GM12864 (cell line): ENCODE measurements at regions not wholly inside any gene's neighbourhood (a gene's known extent, or its start where the extent isn't known, plus 50 kb on each side); places are given as distances from the start of the nearest gene placed in this dataset.
A peak's percentile ranks its signal among the peaks of the same experiment; 100 is the strongest.

ENCODE experiments used
- DNase-seq: peaks from one replicate; pipeline ENCODE4 v3.0.0-alpha.2; 2011; ENCODE audit warnings: low read depth
- H3K4me3 ChIP-seq: 2 replicates; pipeline ENCODE4 v1.5.1; 2011; ENCODE audit warnings: mild to moderate bottlenecking, low read depth, low read length, control low read depth
- TF ChIP-seq, protein P1 (sequence below): IDR thresholded peaks from 2 replicates; pipeline ENCODE4 v1.5.1; 2011; ENCODE audit warnings: low read depth, mild to moderate bottlenecking, moderate library complexity, low read length, control low read depth, inconsistent platforms; ENCODE audit errors: missing control alignments

DNA sequence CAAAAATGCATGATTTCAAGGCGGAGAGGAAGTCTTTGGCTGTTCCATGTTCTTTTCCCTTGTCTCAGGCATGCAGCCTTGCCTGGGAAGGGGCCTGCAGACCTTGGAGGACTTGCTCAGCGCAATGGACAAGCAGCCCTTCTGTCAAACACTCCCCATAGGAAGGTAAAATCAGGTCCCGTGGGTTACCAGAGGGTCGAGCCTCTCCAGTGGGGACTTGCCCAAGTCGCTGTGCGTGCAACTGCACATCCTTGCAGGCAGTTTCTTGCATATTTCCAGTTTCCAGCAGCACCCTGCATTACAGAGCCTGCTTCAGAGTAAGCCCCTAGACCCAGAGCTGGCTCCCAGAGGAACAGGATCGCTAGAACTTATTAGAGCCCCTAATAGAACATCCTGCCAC is 75.5 kb upstream of the KLF13 start:
- H3K4me3 ChIP-seq: no peak overlapping the region
- no peak for DNase-seq
- TF ChIP-seq, protein P1, sequence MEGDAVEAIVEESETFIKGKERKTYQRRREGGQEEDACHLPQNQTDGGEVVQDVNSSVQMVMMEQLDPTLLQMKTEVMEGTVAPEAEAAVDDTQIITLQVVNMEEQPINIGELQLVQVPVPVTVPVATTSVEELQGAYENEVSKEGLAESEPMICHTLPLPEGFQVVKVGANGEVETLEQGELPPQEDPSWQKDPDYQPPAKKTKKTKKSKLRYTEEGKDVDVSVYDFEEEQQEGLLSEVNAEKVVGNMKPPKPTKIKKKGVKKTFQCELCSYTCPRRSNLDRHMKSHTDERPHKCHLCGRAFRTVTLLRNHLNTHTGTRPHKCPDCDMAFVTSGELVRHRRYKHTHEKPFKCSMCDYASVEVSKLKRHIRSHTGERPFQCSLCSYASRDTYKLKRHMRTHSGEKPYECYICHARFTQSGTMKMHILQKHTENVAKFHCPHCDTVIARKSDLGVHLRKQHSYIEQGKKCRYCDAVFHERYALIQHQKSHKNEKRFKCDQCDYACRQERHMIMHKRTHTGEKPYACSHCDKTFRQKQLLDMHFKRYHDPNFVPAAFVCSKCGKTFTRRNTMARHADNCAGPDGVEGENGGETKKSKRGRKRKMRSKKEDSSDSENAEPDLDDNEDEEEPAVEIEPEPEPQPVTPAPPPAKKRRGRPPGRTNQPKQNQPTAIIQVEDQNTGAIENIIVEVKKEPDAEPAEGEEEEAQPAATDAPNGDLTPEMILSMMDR: no peak

DNA sequence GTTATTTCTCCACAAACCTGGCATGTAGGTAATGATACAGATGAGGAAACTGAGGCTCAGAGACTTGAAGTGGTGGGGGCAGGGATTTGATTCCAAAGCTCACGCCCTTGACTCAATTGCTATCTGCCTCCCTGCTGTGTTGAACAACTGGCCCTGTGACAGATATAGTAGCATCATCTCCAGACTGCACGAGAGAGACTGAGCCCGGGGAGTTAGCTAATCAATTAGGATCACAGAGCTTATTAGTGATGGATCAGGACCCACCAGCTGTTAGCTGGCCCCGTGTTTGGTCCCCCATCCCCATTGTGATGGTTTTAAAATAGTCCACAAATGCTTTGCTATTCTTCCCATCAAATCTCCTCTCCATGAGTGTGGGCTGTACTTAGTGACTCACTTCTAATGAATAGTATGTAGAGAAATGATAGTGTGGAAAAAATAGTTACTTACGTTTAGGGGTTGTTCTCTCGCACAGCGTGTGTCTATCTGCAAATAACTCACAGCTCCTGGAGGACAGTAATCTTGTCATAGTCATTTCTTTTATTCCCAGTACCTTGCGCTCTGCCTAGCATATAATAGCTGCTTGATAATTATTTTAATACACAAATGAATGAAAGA is 74.4 kb upstream of the KLF13 start:
- TF ChIP-seq, protein P1: no peak
- DNase-seq: no peak
- H3K4me3 ChIP-seq: no peak overlapping the region

DNA sequence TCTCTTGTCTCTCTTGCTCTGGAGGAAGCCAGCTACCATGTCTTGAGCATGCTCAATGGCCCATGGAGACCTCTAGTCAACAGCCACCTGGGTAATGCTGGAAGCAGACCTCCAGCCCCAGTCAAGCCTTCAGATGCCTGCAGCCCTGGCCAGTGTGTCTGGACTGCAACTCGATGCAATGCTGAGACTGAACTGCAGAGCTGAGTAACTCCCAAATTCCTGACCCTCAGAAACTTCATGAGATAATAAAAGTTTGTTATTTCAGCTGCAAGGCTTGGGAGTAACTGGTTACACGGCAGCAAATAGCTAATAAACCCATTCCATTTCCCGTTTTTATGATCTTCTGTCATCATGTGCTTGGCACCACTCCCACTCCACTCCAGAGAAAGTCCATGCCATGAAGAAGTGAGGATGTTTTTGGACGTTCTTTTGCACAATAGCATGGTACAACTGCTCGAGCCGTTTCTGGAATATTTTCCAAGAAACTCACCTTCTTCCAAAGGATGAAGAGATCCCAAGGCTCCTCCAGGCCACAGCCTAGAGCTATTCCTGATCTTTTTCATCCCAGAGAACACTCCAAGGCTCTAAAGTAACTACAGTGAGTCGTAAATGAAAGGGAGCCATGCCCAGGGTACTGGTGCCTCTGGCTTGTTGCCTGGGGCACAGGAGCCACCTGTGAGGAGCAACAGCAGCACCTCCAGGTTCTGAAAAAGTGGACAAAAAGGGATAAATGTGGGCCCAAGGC is 72.0 kb upstream of the KLF13 start:
- TF ChIP-seq, protein P1: no peak
- no peak overlapping the region for H3K4me3 ChIP-seq
- no peak for DNase-seq

DNA sequence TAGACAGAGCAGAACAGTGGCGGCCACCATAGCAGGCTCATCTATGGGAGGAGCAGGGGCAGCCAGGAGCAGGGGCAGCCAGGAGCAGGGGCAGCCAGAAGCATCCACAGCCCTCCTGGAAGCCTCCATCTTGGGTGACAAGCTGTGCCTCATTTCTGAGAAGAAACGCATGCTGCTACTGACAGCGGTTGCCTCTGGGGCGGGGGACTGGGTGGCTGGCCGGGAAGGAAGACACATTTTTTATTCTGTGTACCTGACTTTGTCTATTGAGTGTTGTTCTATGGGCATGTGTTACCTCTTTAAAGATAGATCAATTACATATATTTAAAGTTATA is 71.5 kb upstream of the KLF13 start:
- TF ChIP-seq, protein P1: no peak
- DNase-seq: no peak
- H3K4me3 ChIP-seq: no peak overlapping the region

DNA sequence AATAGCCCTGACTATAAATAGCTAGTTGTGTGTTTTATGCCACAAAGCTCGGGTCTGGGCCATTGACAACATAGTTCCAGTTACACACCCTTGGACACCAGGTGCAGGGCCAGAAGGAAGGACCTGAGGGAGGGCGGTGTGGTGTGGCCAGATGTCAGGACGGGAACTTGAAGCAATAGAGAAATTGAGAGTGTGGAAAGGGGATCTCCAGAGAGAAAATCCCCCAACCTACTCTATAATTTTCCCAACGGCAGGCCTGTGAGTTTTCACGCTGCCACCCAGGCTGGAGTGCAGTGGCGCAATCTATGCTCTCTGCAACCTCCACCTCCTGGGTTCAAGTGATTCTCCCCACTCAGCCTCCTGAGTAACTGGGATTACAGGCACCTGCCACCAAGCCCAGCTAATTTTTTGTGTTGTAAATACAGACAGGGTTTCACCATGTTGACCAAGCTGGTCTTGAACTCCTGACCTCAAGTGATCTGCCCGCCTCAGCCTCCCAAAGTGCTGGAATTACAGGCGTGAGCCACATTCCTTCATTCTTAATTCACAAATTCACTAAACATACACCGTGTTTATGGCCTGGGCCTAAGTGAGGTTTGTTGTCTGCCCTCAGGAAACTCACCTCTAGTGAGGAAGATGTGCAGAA is 70.8 kb upstream of the KLF13 start:
- no peak overlapping the region for H3K4me3 ChIP-seq
- DNase-seq: peak; percentile 60
- TF ChIP-seq, protein P1: no peak

DNA sequence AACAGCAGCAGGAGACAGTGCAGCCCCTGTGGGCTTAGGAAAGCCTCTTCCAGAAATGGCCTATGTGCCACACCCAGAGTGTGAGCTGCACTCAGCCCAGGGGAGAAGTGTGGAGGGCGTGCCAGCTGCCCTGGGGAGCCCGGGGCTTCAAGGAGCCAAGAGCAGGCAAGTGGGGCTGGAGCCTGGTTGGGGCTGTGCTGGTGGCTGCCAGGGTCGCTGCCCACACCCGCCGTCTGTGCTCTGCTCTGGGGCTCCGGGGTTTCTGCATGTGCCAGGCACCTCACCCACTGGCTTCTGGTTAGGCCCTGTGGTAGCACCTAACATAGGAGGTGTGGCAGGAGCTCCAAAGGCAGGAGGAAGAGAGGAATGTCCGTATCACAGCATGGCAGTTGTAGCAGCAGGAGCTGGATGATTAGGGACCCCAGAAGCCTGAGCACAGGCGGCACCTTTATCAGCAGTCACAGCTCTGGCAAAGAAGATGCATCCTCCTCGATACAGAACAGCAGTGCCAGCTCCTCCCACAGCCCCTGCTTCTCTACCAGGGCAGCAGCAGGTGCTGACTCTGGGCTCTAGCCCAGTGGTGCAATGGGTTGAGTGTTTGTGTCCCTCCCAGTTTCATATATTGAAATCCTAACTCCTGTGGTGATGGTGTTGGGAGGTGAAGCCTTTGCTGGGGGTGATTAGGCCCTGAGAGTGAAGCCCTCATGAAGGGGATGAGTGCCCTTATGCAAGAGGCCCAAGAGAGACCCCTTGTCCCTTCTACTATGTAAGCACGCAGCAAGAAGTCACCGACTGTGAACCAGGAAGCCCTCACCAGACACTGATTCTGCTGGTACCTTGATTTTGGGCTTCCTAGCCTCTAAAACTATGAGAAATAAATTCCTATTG is 70.0 kb upstream of the KLF13 start:
- TF ChIP-seq, protein P1: no peak

More for the DNA sequence above, 70.0 kb upstream of the KLF13 start:
- H3K4me3 ChIP-seq: no peak overlapping the region
- DNase-seq: no peak
